H9 (cell line): ENCODE measurements at regions not wholly inside any gene's neighbourhood (a gene's known extent, or its start where the extent isn't known, plus 50 kb on each side); places are given as distances from the start of the nearest gene placed in this dataset.

ENCODE experiments used
- DNase-seq: peaks from one replicate; pipeline ENCODE4 v3.0.0-alpha.2; 2017
- H2AFZ ChIP-seq: one replicate; pipeline ENCODE4 v1.6.1; 2013; ENCODE audit warnings: mild to moderate bottlenecking, low read length, control low read depth, moderate library complexity
- H2AK5ac ChIP-seq: 2 replicates; pipeline ENCODE4 v1.6.1; 2013; ENCODE audit warnings: low read length, control low read depth, mixed read lengths; ENCODE audit not compliant: insufficient read length
- H2BK120ac ChIP-seq: one replicate; pipeline ENCODE4 v1.6.1; 2013; ENCODE audit warnings: low read depth, mild to moderate bottlenecking, low read length, control low read depth, inconsistent platforms; ENCODE audit not compliant: poor library complexity, severe bottlenecking
- H2BK12ac ChIP-seq: 2 replicates; pipeline ENCODE4 v1.6.1; 2013; ENCODE audit warnings: low read length, control low read depth, mixed read lengths, low read depth; ENCODE audit not compliant: insufficient read length
- H2BK15ac ChIP-seq: 2 replicates; pipeline ENCODE4 v1.6.1; 2013; ENCODE audit warnings: low read depth, low read length, control low read depth
- H2BK20ac ChIP-seq: one replicate; pipeline ENCODE4 v1.6.1; 2013; ENCODE audit warnings: low read depth, mild to moderate bottlenecking, low read length, control low read depth, inconsistent platforms; ENCODE audit not compliant: poor library complexity, severe bottlenecking
- H2BK5ac ChIP-seq: 2 replicates; pipeline ENCODE4 v1.6.1; 2013; ENCODE audit warnings: low read length, control low read depth, mixed read lengths; ENCODE audit not compliant: insufficient read length
- H3K14ac ChIP-seq: 2 replicates; pipeline ENCODE4 v1.6.1; 2013; ENCODE audit warnings: low read length, control low read depth; ENCODE audit not compliant: insufficient read depth
- H3K18ac ChIP-seq: 2 replicates; pipeline ENCODE4 v1.6.1; 2013; ENCODE audit warnings: low read depth, mild to moderate bottlenecking, mixed read lengths, low read length, control low read depth; ENCODE audit not compliant: insufficient read length
- H3K23ac ChIP-seq: 2 replicates; pipeline ENCODE4 v1.6.1; 2013; ENCODE audit warnings: low read length, control low read depth, mixed read lengths, low read depth; ENCODE audit not compliant: insufficient read length
- H3K23me2 ChIP-seq: 2 replicates; pipeline ENCODE4 v1.6.1; 2013; ENCODE audit warnings: low read depth, mild to moderate bottlenecking, mixed read lengths, low read length, control low read depth; ENCODE audit not compliant: insufficient read length, poor library complexity, severe bottlenecking
- H3K27ac ChIP-seq: 2 replicates; pipeline ENCODE4 v1.5.1; 2013; ENCODE audit warnings: low read length, control low read depth, mixed read lengths, low read depth; ENCODE audit not compliant: insufficient read length
- H3K27me3 ChIP-seq: 2 replicates; pipeline ENCODE4 v1.6.1; 2013; ENCODE audit warnings: low read length, control low read depth, inconsistent platforms; ENCODE audit not compliant: insufficient read depth
- H3K4ac ChIP-seq: 2 replicates; pipeline ENCODE4 v1.6.1; 2013; ENCODE audit warnings: low read depth, mild to moderate bottlenecking, control low read depth, inconsistent platforms, low read length, moderate library complexity
- H3K4me1 ChIP-seq: 2 replicates; pipeline ENCODE4 v1.6.1; 2013; ENCODE audit warnings: low read length, control low read depth, inconsistent platforms; ENCODE audit not compliant: insufficient read depth
- H3K4me2 ChIP-seq: 2 replicates; pipeline ENCODE4 v1.6.1; 2013; ENCODE audit warnings: low read length, control low read depth, mixed read lengths; ENCODE audit not compliant: insufficient read length, insufficient read depth
- H3K56ac ChIP-seq: 2 replicates; pipeline ENCODE4 v1.6.1; 2013; ENCODE audit warnings: low read depth, mild to moderate bottlenecking, mixed read lengths, low read length, control low read depth; ENCODE audit not compliant: insufficient read length
- H3K79me1 ChIP-seq: 2 replicates; pipeline ENCODE4 v1.6.1; 2013; ENCODE audit warnings: low read depth, mild to moderate bottlenecking, moderate library complexity, low read length, control low read depth, inconsistent platforms; ENCODE audit not compliant: insufficient read depth, poor library complexity, severe bottlenecking
- H3K79me2 ChIP-seq: 2 replicates; pipeline ENCODE4 v1.6.1; 2013; ENCODE audit warnings: low read length, control low read depth, inconsistent platforms; ENCODE audit not compliant: insufficient read depth
- H3K9ac ChIP-seq: 2 replicates; pipeline ENCODE4 v1.6.1; 2013; ENCODE audit warnings: low read length, control low read depth, mixed read lengths; ENCODE audit not compliant: insufficient read length; ENCODE audit errors: extremely low read depth
- H3K9me3 ChIP-seq: one replicate; pipeline ENCODE4 v1.6.1; 2013; ENCODE audit warnings: low read depth, low read length, inconsistent platforms; ENCODE audit not compliant: control insufficient read depth
- H3T11ph ChIP-seq: one replicate; pipeline ENCODE4 v1.6.1; 2013; ENCODE audit warnings: mild to moderate bottlenecking, low read length, control low read depth, inconsistent platforms
- H4K20me1 ChIP-seq: one replicate; pipeline ENCODE4 v1.6.1; 2013; ENCODE audit not compliant: control insufficient read depth, insufficient read length, insufficient read depth
- H4K5ac ChIP-seq: 2 replicates; pipeline ENCODE4 v1.6.1; 2013; ENCODE audit warnings: low read depth, mild to moderate bottlenecking, mixed read lengths, low read length, control low read depth; ENCODE audit not compliant: insufficient read length
- H4K8ac ChIP-seq: replicated peaks from 2 replicates; pipeline ENCODE4 v1.6.1; 2013; ENCODE audit warnings: low read length, control low read depth, mixed read lengths, low read depth; ENCODE audit not compliant: insufficient read length
- H4K91ac ChIP-seq: 2 replicates; pipeline ENCODE4 v1.6.1; 2013; ENCODE audit warnings: low read depth, mild to moderate bottlenecking, moderate library complexity, mixed read lengths, low read length, control low read depth; ENCODE audit not compliant: insufficient read length
- H3K27ac Mint-ChIP-seq, 3 experiments: 2 replicates in 2 of 3; 3 replicates in 1 of 3; pipeline ENCODE4 v1.8.0; 2020 to 2021; ENCODE audit warnings: mixed read lengths in 3 of 3, mild to moderate bottlenecking in 1 of 3, moderate library complexity in 1 of 3
- H3K27me3 Mint-ChIP-seq: 2 replicates; pipeline ENCODE4 v1.8.0; 2021; ENCODE audit warnings: low read depth, mild to moderate bottlenecking, moderate library complexity, mixed read lengths
- H3K36me3 Mint-ChIP-seq, 3 experiments: 2 replicates in 2 of 3; 3 replicates in 1 of 3; pipeline ENCODE4 v1.8.0; 2020 to 2021; ENCODE audit warnings: low read depth in 3 of 3, mixed read lengths in 3 of 3; ENCODE audit not compliant: insufficient read depth in 1 of 3
- H3K4me1 Mint-ChIP-seq, 2 experiments: 2 replicates each; pipeline ENCODE4 v1.8.0; 2020; ENCODE audit warnings: mixed read lengths in 2 of 2
- H3K4me3 Mint-ChIP-seq, 2 experiments: 2 replicates in 1 of 2; 3 replicates in 1 of 2; pipeline ENCODE4 v1.8.0; 2020 to 2021; ENCODE audit warnings: mild to moderate bottlenecking in 2 of 2, mixed read lengths in 2 of 2, moderate library complexity in 1 of 2
- H3K9me3 Mint-ChIP-seq, 2 experiments: 2 replicates in 1 of 2; 3 replicates in 1 of 2; pipeline ENCODE4 v1.8.0; 2020; ENCODE audit warnings: mild to moderate bottlenecking in 2 of 2, mixed read lengths in 2 of 2, moderate library complexity in 1 of 2
- WGBS: extraction: QIAGEN DNeasy Blood & Tissue Kit; methylation state at CpG from one replicate; pipeline ENCODE4 v1.1.7; 2013; ENCODE audit warnings: missing lambda C conversion rate, low lambda C conversion rate, mixed read lengths; ENCODE audit not compliant: insufficient read length; ENCODE audit errors: extremely low coverage; 5-methylcytosine and 5-hydroxymethylcytosine counted together
- TF ChIP-seq, protein P1 (sequence below): fragments of 200-600 bp; sonication (generic); conservative IDR thresholded peaks from 3 replicates; pipeline ENCODE4 v1.8.0; 2021; ENCODE audit warnings: antibody characterized with exemption, mild to moderate bottlenecking

DNA sequence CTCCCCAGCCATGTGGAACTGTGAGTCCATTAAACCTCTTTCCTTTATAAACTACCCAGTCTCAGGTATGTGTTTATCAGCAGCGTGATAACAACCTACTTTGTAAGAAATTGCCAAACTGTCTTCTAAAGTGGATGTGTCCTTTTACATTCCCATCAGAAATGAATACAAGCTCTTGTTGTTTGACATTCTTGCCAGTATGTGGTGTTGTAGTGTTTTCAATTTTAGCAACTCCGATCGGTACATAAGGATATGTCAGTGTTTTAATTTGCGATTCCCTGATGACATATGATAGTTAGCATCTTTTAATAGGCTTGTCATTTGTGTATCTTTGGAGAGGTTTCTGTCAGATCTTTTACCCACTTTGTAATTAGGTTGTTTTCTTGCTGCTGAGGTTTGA is 1156.3 kb upstream of the CRIM1 start:
- H3K27me3 Mint-ChIP-seq: no peaks in the 10 kb centered on the region
- H4K20me1 ChIP-seq: no peaks in the 10 kb centered on the region
- H3T11ph ChIP-seq: no peak overlapping the region
- H3K36me3 Mint-ChIP-seq: peaks cover 2 to 13% (median 5%) of the 10 kb centered on the region in 3 experiments; a peak in 5 of 7 replicates
- no CpG with 5 or more reads among the region's 4 CpGs for WGBS
- no peak overlapping the region for H4K5ac ChIP-seq
- no peak overlapping the region for H3K9ac ChIP-seq
- no peak overlapping the region for H3K27ac ChIP-seq
- TF ChIP-seq, protein P1, sequence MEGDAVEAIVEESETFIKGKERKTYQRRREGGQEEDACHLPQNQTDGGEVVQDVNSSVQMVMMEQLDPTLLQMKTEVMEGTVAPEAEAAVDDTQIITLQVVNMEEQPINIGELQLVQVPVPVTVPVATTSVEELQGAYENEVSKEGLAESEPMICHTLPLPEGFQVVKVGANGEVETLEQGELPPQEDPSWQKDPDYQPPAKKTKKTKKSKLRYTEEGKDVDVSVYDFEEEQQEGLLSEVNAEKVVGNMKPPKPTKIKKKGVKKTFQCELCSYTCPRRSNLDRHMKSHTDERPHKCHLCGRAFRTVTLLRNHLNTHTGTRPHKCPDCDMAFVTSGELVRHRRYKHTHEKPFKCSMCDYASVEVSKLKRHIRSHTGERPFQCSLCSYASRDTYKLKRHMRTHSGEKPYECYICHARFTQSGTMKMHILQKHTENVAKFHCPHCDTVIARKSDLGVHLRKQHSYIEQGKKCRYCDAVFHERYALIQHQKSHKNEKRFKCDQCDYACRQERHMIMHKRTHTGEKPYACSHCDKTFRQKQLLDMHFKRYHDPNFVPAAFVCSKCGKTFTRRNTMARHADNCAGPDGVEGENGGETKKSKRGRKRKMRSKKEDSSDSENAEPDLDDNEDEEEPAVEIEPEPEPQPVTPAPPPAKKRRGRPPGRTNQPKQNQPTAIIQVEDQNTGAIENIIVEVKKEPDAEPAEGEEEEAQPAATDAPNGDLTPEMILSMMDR: peak; percentile 57
- H3K23ac ChIP-seq: no peak overlapping the region
- no peak overlapping the region for H3K4me3 Mint-ChIP-seq
- no peak overlapping the region for H2BK12ac ChIP-seq
- no peak overlapping the region for H2AK5ac ChIP-seq
- H3K4me2 ChIP-seq: no peak overlapping the region
- peaks cover 7% of the 10 kb centered on the region in 2 experiments; a peak in 4 of 5 replicates for H3K9me3 Mint-ChIP-seq
- H2BK15ac ChIP-seq: no peak overlapping the region
- DNase-seq: no peak
- H2BK120ac ChIP-seq: no peak overlapping the region
- H3K18ac ChIP-seq: no peak overlapping the region
- H2BK20ac ChIP-seq: no peak overlapping the region
- H3K23me2 ChIP-seq: no peaks in the 10 kb centered on the region
- no peaks in the 10 kb centered on the region for H3K4me1 ChIP-seq
- H3K4ac ChIP-seq: no peak overlapping the region
- no peak overlapping the region for H4K8ac ChIP-seq
- no peak overlapping the region for H3K14ac ChIP-seq
- no peak overlapping the region for H3K56ac ChIP-seq
- peaks cover 14 to 20% of the 10 kb centered on the region in 2 experiments for H3K4me1 Mint-ChIP-seq
- H2BK5ac ChIP-seq: no peak overlapping the region
- H3K79me1 ChIP-seq: no peaks in the 10 kb centered on the region
- H3K79me2 ChIP-seq: no peaks in the 10 kb centered on the region
- H2AFZ ChIP-seq: no peak overlapping the region
- no peak overlapping the region for H4K91ac ChIP-seq
- H3K27ac Mint-ChIP-seq: no peak overlapping the region
- no peaks in the 10 kb centered on the region for H3K9me3 ChIP-seq
- no peaks in the 10 kb centered on the region for H3K27me3 ChIP-seq
